ENCODE measurements at regions not wholly inside any gene's neighbourhood (a gene's known extent, or its start where the extent isn't known, plus 50 kb on each side); places are given as distances from the start of the nearest gene placed in this dataset.

DNA sequence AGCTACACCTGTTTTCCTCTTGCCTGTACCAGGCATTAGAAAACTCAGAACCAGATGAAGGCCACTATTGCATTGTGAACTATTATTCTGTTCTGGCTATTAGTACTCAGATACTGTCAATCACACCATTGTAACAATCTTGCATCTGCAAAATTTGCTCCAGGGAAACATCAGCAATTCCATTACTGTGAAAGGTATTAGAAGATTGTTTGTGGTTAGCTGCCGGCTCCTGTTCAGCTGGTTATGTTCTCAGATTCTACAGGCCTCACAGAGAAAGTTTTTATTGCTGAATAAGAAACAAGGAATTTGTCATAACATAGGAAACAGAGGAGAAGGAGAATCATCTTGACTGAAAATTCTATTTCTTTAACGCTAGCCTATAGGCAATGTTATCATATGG lies 179.9 kb downstream of the PLOD2 start:
- DNase-seq = no peak

DNA sequence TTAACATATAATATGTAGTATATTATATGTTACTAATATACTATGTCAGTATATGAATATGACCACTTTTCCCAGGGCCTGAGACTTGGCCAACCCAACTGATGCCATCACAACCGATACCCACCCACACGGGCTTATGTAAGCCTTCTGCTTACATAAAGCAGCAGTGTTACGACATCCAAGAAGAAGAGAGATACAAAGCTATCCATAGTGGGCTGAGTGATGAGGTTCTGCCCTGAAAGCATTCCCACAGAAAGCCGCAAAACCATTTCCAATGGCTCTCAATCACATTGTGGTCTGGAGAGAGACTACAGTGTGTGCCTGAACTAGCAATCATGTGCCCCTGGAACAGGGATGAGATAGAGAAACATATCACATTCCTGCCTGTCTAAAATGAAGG lies 177.9 kb downstream of the PLOD2 start:
- DNase-seq = no peak
